GM10266 (cell line): ENCODE measurements at regions not wholly inside any gene's neighbourhood (a gene's known extent, or its start where the extent isn't known, plus 50 kb on each side); places are given as distances from the start of the nearest gene placed in this dataset.

Source experiments
- DNase-seq: peaks from one replicate; pipeline ENCODE4 v3.0.0; 2012; ENCODE audit errors: extremely low spot score
- TF ChIP-seq, protein P1 (sequence below): IDR thresholded peaks from 2 replicates; pipeline ENCODE4 v1.5.1; 2012; ENCODE audit warnings: mild to moderate bottlenecking, low read depth; ENCODE audit not compliant: control insufficient read depth, insufficient read depth; ENCODE audit errors: missing control alignments

DNA sequence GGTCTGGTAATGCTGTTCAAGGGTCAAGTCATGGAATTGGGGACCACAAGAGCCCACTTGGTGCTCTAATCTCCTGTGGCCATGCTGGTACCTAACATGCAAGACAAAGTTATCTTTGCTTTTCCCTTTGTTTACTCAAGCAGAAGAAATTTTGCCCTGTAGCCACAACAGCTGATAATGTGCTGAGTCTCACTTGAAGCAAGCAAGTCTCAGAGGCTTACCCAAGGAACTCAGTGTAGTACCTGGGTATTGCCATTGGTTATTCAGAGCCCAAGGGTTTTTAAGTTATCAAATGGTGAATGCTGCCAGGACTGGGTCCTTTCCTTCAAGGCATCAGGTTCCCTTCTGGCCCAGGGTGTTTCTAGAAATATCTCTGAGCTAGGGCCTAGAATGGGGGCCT, 198.9 kb upstream of the RNPC3 start:
- TF ChIP-seq, protein P1, sequence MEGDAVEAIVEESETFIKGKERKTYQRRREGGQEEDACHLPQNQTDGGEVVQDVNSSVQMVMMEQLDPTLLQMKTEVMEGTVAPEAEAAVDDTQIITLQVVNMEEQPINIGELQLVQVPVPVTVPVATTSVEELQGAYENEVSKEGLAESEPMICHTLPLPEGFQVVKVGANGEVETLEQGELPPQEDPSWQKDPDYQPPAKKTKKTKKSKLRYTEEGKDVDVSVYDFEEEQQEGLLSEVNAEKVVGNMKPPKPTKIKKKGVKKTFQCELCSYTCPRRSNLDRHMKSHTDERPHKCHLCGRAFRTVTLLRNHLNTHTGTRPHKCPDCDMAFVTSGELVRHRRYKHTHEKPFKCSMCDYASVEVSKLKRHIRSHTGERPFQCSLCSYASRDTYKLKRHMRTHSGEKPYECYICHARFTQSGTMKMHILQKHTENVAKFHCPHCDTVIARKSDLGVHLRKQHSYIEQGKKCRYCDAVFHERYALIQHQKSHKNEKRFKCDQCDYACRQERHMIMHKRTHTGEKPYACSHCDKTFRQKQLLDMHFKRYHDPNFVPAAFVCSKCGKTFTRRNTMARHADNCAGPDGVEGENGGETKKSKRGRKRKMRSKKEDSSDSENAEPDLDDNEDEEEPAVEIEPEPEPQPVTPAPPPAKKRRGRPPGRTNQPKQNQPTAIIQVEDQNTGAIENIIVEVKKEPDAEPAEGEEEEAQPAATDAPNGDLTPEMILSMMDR, result no peak
- no peak for DNase-seq

DNA sequence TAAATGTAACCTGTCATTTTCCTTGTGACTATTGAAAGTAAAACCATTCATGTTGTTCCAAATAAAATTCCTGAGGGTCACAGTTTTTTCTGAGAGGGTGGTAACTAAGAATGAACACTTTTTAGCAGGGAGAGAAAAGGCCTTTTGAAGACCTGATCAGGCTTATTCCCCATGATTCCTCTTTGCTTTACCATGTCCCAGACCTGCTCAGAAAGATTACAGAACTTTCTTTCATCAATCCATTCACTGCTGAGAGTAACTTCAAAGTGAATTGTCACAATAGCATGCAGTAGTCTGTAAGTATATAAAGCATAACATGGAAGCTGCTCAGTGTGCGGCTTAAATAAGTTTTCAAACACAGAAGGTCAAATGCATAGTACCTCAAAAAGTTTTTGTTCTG, 201.5 kb upstream of the COL11A1 start:
- no peak for DNase-seq
- TF ChIP-seq, protein P1, result no peak

DNA sequence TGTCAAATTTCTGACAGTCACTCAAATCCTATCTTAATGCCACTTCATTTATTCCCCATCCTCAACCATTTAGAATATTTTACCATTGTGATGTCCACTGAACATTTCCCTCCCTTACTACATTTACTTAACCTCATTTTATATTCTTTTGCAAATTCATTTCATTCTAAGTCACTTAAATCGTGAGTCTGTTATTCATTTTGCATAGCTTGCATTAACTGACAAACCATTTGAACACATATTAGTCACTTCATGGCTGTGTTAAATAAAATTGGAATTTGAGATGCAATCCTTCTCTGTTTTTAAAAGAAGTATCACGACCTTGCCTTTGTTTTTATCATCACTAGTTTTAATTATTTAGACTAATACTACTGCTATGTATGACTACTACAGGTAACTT, 199.4 kb upstream of the COL11A1 start:
- DNase-seq, result no peak
- TF ChIP-seq, protein P1, result no peak

DNA sequence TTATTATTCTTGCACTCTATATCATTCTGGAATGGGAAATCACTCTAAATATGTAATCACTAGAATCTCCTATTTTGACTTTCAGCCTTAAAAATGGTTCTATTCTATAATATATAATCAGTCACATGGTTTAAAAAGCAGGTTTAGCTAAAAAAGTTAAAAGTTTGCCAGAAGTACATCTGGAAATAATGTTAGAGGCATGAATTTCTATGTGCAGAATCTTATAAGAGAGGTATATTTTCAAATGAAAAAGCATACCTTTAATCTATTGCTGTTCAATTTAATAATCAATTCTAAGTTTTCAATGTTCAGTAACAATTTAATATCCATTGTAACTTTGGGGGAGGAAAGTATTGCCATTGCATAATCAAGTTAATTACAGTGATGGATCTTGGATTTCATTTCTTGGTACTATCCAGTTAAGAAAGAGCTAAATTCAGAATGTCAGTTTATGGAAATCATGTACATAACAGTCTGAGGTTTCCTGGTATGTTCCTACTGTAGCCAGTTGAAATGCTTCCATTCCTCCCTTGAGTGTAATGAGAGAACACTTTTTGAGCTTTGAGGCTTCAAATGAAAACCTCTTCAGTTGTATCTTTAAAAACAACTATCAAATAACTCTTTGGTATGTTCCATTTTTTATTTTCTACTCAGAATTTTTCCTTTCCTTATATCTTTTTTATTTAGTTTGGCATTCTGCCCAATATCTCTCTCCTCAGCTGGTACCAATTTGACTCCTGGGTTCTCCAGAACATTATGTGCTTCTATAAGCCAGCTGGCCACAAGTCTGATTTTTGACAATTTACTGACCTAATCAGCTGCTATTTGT, 175.7 kb upstream of the COL11A1 start:
- DNase-seq, result no peak
- TF ChIP-seq, protein P1, result no peak

DNA sequence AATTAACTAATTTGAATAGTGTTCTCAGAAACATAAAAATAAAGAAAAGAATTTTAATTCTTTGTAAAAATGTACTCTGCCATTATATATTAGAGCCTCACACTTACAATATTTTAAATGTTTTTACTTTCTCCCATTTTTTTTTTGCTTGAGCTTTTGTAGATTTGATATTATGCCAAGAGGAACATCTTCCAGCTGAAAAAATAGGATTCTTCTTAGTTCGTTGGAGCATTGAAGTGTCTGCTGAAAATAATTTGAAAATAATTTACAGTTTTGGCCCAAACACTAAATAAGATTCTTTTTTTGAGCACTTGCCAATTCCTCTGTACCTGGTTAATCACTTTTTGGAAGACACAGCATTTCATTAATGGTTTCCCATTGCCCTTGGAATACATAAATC, 175.0 kb upstream of the COL11A1 start:
- DNase-seq, result no peak
- TF ChIP-seq, protein P1, result no peak

DNA sequence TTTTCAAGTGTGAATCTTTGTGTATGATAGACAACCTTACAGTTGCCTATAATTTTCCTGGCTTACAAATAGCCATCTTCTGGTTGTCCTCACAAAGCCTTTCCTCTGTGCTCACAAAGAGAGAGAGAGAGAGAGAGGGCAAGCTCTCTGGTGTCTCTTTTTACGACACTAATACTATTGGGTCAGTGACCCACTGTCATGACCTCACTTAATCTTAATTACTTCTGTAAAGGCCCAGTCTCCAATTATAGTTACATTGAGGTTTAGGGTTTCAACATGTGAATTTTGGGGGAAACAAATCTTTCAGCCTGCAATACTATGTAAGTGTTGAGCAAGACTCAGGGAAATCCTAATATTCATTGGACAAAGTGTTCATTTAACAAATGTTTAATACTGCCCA, 167.4 kb upstream of the COL11A1 start:
- no peak for DNase-seq
- TF ChIP-seq, protein P1, result no peak

DNA sequence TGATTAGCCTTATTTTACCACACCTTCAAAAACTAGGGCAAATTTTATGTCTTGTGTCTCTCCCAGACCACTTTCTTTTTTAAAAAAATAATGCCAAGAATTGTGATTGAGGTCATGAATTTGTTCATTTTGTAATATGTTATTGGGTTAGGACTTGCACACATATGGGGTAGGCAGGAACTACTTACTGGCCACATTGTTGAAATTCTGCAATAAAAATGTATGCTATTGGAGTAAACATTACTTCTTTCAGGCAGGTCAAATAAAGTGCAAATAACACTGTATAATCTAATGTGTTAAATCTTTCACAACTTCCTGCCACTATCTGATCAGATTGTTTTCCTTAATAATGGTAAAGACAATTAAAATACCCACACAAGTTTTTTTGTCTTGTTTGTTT, 166.6 kb upstream of the COL11A1 start:
- TF ChIP-seq, protein P1, result no peak
- no peak for DNase-seq
